LNCAP (cell line): ENCODE measurements at regions not wholly inside any gene's neighbourhood (a gene's known extent, or its start where the extent isn't known, plus 50 kb on each side); places are given as distances from the start of the nearest gene placed in this dataset.

Experiments used
- TF ChIP-seq, protein P1 (sequence below): fragments of 450-650 bp; IDR thresholded peaks from 2 replicates; pipeline ENCODE4 v1.5.1; 2017; ENCODE audit warnings: mild to moderate bottlenecking

DNA sequence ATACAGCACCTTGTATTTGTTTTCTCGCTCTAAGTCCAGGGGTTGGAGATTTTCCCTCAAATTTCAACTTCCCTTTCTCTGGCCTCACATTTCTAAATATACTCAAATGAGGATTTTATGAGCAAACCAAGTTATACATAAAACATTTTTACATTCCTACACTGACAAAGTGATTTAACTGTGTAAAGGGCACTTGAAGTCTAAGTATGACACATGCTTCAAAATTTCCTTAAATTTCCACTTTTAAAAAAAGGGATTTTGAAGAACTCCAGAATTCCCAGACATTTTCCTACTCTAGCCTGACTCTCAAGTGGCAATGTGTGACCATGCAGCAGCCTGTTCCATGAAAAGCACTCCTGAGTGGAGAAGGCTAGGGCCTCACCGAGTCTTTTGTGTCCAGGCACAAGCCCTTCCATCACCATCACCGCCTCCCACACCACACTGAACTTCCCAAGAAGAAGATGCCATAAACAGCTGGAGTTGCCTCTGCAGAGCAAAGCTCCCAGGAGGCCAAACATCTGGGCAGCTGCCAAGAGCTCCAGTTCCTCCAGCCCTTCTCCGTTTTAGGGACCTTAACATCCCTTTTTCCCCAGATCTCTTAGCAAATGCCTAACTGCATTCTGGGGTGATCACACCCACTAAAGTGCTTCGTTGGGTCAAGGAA, 68.9 kb downstream of the NCR2 start:
- TF ChIP-seq, protein P1, sequence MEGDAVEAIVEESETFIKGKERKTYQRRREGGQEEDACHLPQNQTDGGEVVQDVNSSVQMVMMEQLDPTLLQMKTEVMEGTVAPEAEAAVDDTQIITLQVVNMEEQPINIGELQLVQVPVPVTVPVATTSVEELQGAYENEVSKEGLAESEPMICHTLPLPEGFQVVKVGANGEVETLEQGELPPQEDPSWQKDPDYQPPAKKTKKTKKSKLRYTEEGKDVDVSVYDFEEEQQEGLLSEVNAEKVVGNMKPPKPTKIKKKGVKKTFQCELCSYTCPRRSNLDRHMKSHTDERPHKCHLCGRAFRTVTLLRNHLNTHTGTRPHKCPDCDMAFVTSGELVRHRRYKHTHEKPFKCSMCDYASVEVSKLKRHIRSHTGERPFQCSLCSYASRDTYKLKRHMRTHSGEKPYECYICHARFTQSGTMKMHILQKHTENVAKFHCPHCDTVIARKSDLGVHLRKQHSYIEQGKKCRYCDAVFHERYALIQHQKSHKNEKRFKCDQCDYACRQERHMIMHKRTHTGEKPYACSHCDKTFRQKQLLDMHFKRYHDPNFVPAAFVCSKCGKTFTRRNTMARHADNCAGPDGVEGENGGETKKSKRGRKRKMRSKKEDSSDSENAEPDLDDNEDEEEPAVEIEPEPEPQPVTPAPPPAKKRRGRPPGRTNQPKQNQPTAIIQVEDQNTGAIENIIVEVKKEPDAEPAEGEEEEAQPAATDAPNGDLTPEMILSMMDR = no peak

- TF ChIP-seq, protein P1 = no peak
Measured at GRCh38 chr6:41405941-41406727, 70.7 kb downstream of the NCR2 start.

DNA sequence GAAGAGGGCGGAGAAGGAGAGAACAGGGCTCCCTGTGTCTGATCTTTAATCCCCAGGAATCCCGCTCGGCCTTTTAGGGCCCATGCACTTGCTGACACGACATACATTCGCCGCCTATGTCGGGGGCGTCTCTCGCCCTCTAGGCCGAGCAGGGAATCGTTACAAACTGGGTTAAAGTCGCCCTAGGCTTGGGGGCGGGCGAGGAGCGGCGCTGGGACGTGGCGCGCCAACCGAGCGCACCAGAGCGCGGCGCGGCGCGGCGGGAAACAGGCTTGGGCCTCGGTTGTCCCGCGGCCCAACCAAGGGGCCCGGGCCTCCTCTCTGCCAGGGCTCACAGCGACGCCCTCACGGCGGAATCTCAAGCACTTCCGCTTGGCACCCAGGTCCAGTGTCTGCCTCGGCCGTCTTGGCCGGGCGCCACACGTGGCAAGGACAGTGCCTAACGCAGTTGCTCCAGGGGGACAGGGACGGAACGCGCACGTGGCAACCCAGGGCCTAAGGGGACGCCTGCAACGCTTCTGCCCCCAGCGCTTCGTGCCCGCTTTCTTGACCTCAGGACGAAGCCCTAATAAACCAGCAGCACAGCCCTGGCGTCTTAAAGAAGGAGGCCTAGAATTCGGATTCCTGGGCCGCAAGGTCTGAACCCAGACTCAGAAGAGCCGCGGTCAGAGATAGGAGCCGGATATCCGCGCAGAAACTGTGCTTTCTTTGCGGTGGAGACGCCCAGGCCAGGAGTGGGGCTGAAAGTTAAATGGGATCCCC, 71.5 kb downstream of the NCR2 start:
- TF ChIP-seq, protein P1 = no peak

DNA sequence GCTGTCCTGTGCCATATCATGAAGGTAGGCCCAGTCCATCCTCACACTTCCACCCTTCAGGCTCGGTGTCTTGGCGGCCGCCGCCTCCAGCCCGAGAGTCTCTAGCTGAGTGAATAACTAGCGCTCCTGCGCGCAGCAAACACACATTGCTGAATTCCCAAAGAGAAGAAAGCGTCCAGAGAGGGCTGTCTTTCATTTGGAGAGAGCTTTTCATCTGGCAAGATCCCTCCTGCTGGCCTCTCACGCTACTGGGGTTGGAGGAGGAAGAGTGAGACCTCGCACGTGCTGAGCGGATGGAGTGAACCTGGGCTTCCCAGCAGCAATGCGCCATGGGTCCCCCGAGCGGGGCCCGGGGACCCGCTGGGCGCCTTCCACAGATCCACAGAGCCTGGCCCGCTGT, 73.2 kb downstream of the NCR2 start:
- TF ChIP-seq, protein P1 = no peak

DNA sequence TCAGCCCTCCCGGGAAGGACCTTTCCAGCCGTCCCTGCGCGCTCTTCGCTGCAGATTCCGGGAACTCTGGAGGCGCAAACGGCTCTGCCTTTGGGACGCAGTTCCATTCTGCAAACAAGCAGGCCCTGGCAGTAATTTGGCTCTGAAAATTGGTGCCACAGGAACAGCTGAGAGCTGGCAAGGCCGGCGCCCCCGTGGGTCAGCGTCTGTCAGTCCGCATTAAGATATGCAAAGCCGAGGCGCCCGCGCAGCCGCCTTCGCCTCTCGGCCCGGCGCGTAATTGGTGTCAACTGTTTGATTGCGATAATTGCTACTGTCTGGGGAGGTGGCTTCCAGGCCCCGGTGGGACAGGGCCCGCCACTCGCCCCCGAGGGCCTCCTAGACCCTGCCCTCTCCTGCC, 73.6 kb downstream of the NCR2 start:
- TF ChIP-seq, protein P1 = no peak

GRCh38 chr6:41409489-41409888, 74.1 kb downstream of the NCR2 start:
- TF ChIP-seq, protein P1 = no peak

- TF ChIP-seq, protein P1 = no peak
Measured at GRCh38 chr6:41411961-41412360, 76.6 kb downstream of the NCR2 start.
